DLD1 (cell line): ENCODE measurements at regions not wholly inside any gene's neighbourhood (a gene's known extent, or its start where the extent isn't known, plus 50 kb on each side); places are given as distances from the start of the nearest gene placed in this dataset.

Experiments
- in situ Hi-C: cut with HindIII; loops from 2 replicates; pipeline ENCODE4 v1.10.0; 2017; ENCODE audit warnings: low sequenced_read_pairs

GRCh38 chr2:5365871-5366461 lies 326.2 kb upstream of the SOX11 start:
- in situ Hi-C loops = no loop called here

GRCh38 chr2:5367321-5367720 lies 324.9 kb upstream of the SOX11 start:
- in situ Hi-C loops = no loop called here

DNA sequence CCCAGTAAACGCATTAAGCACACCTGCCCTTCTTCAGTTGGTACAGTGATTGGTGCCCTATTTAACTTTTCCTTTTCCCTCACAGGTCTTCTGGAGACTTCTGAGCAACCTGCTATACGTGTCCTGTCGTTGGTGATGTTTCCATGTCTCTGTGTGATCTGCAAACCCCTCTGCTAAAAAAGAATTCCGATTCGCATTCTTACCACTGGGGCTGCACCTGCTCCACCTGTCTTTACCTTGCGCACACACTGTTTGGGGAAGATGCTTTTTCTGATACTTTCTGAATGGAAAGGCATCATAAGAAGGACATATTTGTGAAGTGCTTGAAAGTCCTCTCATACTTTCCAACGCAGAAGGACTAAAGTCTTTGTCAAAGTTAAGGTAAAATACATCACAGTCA lies 323.9 kb upstream of the SOX11 start:
- in situ Hi-C loops = no loop called here

GRCh38 chr2:5369510-5369909 lies 322.7 kb upstream of the SOX11 start:
- in situ Hi-C loops = no loop called here

DNA sequence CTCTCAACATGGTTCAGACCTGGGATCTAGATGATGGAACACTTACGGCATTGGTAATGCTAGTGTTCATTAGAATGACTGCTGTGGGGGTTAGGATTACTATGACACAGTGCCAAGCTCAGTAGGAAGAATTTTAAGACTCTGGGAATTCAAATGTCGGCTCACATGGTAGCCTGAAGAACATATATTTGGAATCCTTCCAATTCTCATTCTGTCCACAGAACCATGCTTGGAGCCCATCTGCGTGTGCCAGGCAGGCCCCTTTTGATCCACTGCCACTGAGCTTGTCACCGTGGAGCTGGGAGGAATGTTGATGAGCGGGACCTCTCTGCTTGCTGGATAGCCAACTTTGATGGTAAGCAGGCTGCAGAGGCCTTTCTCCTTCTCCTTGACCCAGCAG lies 322.0 kb upstream of the SOX11 start:
- in situ Hi-C loops = no loop called here

DNA sequence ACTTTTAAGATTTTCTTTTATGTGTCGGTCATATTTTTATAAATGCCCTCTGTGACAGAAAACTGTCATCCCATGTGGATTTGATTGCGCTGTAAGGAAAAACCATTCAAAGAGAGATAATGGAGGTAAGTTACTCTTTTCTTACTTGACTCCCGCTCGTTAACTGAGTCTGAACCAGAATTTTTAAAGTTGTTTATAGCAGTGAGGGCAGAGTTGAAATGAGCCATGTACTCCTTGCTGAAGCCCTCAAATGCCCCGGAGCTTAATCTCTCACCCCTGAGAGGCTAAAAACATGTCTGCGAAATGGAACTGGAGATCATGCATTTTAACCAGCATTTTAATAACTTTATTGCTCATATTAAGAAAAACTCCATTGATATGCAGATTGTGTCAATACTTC lies 320.0 kb upstream of the SOX11 start:
- in situ Hi-C loops = no loop called here

DNA sequence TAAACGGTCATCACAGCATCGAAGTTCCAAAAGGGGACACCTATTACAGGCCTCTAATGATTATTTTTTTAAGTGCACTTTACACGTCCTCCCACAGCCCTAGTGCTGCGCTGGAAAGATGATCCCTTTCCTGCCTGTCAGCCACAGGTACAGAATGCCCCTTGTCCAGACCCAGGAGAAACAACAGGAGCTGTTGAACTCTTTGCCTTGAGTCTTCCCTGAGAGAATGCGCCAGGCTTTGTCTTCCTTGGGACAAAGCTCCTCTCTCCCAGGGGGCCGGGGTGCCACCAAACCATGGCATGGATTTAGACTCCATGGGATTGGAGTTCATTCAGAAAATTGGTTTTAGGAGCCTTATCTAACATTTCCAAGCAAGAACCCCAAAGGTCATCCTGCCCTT lies 319.0 kb upstream of the SOX11 start:
- in situ Hi-C loops = no loop called here

- in situ Hi-C loops = no loop called here
These were observed 317.4 kb upstream of the SOX11 start for GRCh38 chr2:5374762-5375161.

DNA sequence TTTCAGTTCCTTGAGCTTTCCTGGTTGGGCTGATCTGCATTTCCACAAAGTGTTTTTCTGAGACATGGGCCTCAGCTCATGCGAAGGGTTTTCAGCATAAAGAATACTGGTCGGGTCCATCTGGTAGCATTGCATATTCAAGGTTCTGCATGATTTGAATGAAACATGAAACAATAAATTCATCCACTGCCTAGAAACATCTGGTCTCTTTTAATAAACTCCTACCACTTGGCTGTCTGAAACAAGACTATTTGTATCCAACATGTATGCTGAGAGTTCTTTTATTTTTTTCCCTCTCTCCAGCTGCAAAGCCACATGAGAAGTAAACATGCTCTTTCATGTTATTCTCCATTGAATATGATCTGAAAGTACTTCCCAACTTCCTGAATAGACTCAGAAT lies 314.9 kb upstream of the SOX11 start:
- in situ Hi-C loops = no loop called here

GRCh38 chr2:5379811-5380210 lies 312.4 kb upstream of the SOX11 start:
- in situ Hi-C loops = no loop called here

GRCh38 chr2:5385596-5385995 lies 306.6 kb upstream of the SOX11 start:
- in situ Hi-C loops = no loop called here

DNA sequence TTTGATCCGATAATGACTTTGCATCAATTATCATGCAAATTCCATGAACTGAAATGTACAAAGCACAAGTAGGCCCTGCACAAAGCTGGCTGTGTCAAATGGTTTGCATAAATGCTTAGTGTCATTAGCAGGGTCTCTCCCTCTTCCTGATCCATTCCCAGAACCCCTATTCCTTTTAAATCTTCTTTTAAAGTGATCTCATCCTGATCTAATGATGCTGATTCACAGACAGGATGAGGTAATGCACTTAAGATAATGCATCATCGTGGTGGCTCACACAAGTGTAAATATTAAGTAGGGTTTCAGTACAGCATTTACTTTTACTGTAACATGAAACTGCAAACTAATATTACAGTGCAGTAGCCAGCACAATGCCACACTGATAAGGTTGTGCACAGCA lies 304.8 kb upstream of the SOX11 start:
- in situ Hi-C loops = no loop called here

DNA sequence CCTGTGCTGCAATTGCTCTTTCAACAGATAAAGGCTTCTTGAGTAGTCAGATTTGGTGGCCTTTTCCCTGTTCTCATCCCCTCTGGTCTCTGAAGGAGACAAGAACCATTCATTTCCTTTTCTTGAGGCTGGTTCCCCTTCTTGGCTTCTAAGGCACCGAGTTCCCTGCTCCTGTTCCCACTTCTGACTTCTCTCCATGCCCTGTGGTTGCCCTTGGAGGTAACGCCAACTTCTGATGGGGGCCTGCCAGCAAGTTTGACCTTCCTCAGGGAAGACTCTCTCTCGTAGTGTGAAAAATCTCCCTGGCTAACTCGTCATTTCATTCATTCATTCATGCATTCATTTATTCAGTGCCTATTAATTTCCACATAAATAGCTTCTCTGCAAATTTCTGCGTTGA lies 302.4 kb upstream of the SOX11 start:
- in situ Hi-C loops = no loop called here

DNA sequence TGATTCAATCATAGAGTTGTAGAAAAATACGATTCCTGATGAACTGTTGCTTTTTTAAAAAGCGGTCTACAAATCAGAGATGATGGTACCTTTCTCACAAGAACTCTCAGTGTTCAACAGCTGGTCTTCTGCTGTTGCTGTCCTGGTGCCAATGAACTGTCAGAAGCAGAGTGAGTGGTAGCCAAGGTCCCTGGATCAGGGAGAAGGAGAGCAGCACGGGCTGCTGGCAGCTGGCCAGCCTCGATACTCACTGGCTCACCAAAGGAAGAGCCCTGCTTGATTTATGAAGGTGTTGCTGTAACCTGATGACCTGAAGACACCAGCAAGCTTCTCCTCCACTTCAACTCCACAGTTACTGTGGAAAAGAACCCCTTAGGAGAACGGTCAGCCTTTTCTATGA lies 300.8 kb upstream of the SOX11 start:
- in situ Hi-C loops = no loop called here

DNA sequence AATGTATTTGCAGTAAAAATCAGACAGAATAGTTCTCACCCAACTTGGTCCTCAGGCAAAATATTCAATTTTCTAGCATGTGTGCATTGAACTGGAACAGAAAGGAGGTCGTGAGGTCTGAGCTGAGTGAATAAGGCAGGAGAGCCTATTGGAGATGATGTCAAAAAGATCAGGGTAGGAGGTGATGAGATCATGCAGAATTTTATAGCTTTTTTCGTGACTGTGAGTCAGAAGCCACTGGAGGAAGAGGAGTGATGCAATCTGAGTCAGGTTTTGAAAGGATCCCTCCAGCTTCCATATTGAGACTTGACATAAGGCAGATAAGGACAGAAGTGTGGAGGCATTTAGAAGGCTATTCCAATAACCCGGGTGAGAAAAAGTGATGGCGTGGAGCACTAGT lies 299.5 kb upstream of the SOX11 start:
- in situ Hi-C loops = no loop called here

DNA sequence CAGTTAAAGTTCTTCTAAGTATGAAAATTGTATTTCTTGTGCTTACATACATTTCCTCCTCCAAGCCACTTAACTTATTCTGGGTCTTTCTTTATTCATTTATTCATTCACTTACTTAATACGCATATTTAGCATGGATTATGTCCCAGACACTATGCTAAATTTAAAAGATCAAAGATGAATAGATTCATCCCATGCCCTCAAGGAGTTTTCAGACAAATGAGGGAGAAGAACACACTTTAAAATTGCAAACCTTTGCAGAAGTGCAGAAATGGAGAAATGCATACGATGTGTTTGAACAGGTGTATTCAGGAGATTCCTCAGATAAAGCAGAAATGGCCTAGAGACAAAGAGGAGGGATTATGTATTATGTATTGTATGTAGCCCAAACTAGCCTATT lies 298.7 kb upstream of the SOX11 start:
- in situ Hi-C loops = no loop called here

GRCh38 chr2:5394223-5394622 lies 298.0 kb upstream of the SOX11 start:
- in situ Hi-C loops = no loop called here

GRCh38 chr2:5401115-5401657 lies 291.0 kb upstream of the SOX11 start:
- in situ Hi-C loops = no loop called here

DNA sequence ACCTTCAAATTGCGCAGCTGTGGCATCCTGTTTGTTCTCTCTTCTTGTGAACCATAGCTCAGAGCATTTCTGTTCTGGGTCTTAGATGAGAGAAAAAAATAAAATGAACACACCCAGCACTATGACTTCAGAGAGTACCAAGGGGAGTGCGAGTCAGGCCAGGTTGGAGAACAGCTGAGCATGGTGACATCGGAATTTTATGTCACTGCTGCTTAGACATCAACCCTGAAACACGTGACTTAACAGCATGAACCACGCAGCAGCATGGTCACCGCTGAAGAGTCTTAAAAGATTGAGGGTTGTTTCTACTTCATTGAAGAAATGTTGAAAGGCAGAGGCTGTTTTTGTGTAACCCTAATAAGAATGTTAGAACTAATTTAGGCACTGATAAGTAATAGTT lies 288.8 kb upstream of the SOX11 start:
- in situ Hi-C loops = no loop called here

GRCh38 chr2:5409898-5410381 lies 282.2 kb upstream of the SOX11 start:
- in situ Hi-C loops = no loop called here

GRCh38 chr2:5410991-5411700 lies 281.0 kb upstream of the SOX11 start:
- in situ Hi-C loops = no loop called here

- in situ Hi-C loops = no loop called here
These were observed 280.2 kb upstream of the SOX11 start for GRCh38 chr2:5412001-5412400.

DNA sequence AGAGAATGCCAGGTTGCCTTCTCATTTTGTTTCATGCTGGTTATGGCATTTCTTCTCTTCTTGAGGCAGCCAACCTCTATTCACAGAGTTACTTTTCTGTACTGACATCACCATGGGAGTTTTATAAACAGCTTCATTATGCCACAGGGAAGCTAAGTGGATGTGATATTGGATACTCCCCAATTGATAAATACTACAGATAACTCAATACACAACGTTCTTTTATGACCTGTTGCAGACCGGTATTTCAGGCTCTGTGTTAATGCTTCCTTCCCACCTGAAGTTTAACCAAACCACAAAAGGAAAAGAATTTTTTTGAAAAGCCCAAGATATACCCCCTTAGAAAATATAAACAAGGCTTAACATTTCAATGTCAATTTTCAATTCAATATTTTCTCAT lies 258.3 kb upstream of the SOX11 start:
- in situ Hi-C loops = no loop called here
